ENCODE measurements at regions not wholly inside any gene's neighbourhood (a gene's known extent, or its start where the extent isn't known, plus 50 kb on each side); places are given as distances from the start of the nearest gene placed in this dataset.

DNA sequence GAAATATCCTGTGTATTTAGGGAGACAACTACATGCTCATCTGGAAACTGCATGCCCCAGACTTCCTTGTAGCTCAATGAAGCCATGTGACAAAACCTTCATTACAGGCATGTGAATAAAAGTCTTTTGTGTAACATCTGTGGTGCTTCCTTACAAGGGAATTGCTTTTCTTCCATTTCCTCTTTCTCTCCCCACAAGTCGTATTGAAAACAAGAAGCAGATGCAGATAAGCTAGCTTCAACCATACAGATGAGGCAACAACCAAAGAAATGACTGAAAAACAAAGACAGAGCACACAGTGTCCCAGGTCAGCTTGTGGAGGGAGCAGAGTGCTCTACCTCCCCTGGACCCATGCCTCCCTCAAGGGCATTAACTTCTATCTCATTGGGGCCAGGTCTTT is 115.8 kb upstream of the INPP4B start:
- Histone ChIP-seq H3K9me3 (ENCODE audit: control insufficient read depth in 2 of 3, insufficient read depth in 1 of 3, low read length in 3 of 3) (no peaks in the 10 kb centered on the region), H3K9ac (ENCODE audit: low read length in 3 of 3) (no peak overlapping the region), H3K36me3 (ENCODE audit: control insufficient read depth in 2 of 3, insufficient read depth in 3 of 3, low read length in 3 of 3) (no peaks in the 10 kb centered on the region), H3K4me1 (ENCODE audit: control insufficient read depth in 2 of 3, insufficient read depth in 2 of 3, low read depth in 1 of 3, low read length in 3 of 3) (no peaks in the 10 kb centered on the region), H3K27ac (ENCODE audit: low read depth in 2 of 2, low read length in 2 of 2) (no peak overlapping the region), H3K27me3 (ENCODE audit: control insufficient read depth, insufficient read depth, low read length) (no peaks in the 10 kb centered on the region), H3K4me3 (ENCODE audit: low read length in 3 of 3) (no peak overlapping the region)
- TF ChIP-seq, protein P1, sequence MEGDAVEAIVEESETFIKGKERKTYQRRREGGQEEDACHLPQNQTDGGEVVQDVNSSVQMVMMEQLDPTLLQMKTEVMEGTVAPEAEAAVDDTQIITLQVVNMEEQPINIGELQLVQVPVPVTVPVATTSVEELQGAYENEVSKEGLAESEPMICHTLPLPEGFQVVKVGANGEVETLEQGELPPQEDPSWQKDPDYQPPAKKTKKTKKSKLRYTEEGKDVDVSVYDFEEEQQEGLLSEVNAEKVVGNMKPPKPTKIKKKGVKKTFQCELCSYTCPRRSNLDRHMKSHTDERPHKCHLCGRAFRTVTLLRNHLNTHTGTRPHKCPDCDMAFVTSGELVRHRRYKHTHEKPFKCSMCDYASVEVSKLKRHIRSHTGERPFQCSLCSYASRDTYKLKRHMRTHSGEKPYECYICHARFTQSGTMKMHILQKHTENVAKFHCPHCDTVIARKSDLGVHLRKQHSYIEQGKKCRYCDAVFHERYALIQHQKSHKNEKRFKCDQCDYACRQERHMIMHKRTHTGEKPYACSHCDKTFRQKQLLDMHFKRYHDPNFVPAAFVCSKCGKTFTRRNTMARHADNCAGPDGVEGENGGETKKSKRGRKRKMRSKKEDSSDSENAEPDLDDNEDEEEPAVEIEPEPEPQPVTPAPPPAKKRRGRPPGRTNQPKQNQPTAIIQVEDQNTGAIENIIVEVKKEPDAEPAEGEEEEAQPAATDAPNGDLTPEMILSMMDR (IDR thresholded peaks at IDR 0.05; ENCODE audit: borderline replicate concordance, extremely low read depth, insufficient read depth): no peak
- DNase-seq (no peak), FAIRE-seq (no peak)
- intact Hi-C loops (cut with DNase I): no loop called here

GRCh38 chr4:142974328-142974727 is 128.2 kb upstream of the INPP4B start:
- TF ChIP-seq, protein P1 (IDR thresholded peaks at IDR 0.05; ENCODE audit: borderline replicate concordance, extremely low read depth, insufficient read depth): no peak
- Histone ChIP-seq H3K9me3 (ENCODE audit: control insufficient read depth in 2 of 3, insufficient read depth in 1 of 3, low read length in 3 of 3) (no peaks in the 10 kb centered on the region), H3K4me1 (ENCODE audit: control insufficient read depth in 2 of 3, insufficient read depth in 2 of 3, low read depth in 1 of 3, low read length in 3 of 3) (no peaks in the 10 kb centered on the region), H3K27me3 (ENCODE audit: control insufficient read depth, insufficient read depth, low read length) (no peaks in the 10 kb centered on the region), H3K27ac (ENCODE audit: low read depth in 2 of 2, low read length in 2 of 2) (no peak overlapping the region), H3K36me3 (ENCODE audit: control insufficient read depth in 2 of 3, insufficient read depth in 3 of 3, low read length in 3 of 3) (no peaks in the 10 kb centered on the region), H3K4me3 (ENCODE audit: low read length in 3 of 3) (no peak overlapping the region), H3K9ac (ENCODE audit: low read length in 3 of 3) (no peak overlapping the region)
- no peak for FAIRE-seq
- intact Hi-C loops (cut with DNase I): no loop called here
- no peak for DNase-seq

- no peaks in the 10 kb centered on the region for H3K4me1 ChIP-seq (ENCODE audit: control insufficient read depth in 2 of 3, insufficient read depth in 2 of 3, low read depth in 1 of 3, low read length in 3 of 3)
- intact Hi-C loops (cut with DNase I): no loop called here
- no peak overlapping the region for H3K9ac ChIP-seq (ENCODE audit: low read length in 3 of 3)
- no peaks in the 10 kb centered on the region for H3K27me3 ChIP-seq (ENCODE audit: control insufficient read depth, insufficient read depth, low read length)
- no peak overlapping the region for H3K4me3 ChIP-seq (ENCODE audit: low read length in 3 of 3)
- TF ChIP-seq, protein P1 (IDR thresholded peaks at IDR 0.05; ENCODE audit: borderline replicate concordance, extremely low read depth, insufficient read depth): no peak
- no peaks in the 10 kb centered on the region for H3K36me3 ChIP-seq (ENCODE audit: control insufficient read depth in 2 of 3, insufficient read depth in 3 of 3, low read length in 3 of 3)
- DNase-seq: no peak
- no peak for FAIRE-seq
- H3K27ac ChIP-seq (ENCODE audit: low read depth in 2 of 2, low read length in 2 of 2): no peak overlapping the region
- H3K9me3 ChIP-seq (ENCODE audit: control insufficient read depth in 2 of 3, insufficient read depth in 1 of 3, low read length in 3 of 3): no peaks in the 10 kb centered on the region
Observed at GRCh38 chr4:142975618-142976017, 129.5 kb upstream of the INPP4B start.

- H3K4me1 ChIP-seq (ENCODE audit: control insufficient read depth in 2 of 3, insufficient read depth in 2 of 3, low read depth in 1 of 3, low read length in 3 of 3): no peaks in the 10 kb centered on the region
- no peak overlapping the region for H3K27ac ChIP-seq (ENCODE audit: low read depth in 2 of 2, low read length in 2 of 2)
- no peak overlapping the region for H3K9ac ChIP-seq (ENCODE audit: low read length in 3 of 3)
- H3K27me3 ChIP-seq (ENCODE audit: control insufficient read depth, insufficient read depth, low read length): no peaks in the 10 kb centered on the region
- intact Hi-C loops (cut with DNase I): no loop called here
- FAIRE-seq: no peak
- no peaks in the 10 kb centered on the region for H3K36me3 ChIP-seq (ENCODE audit: control insufficient read depth in 2 of 3, insufficient read depth in 3 of 3, low read length in 3 of 3)
- no peaks in the 10 kb centered on the region for H3K9me3 ChIP-seq (ENCODE audit: control insufficient read depth in 2 of 3, insufficient read depth in 1 of 3, low read length in 3 of 3)
- no peak for DNase-seq
- H3K4me3 ChIP-seq (ENCODE audit: low read length in 3 of 3): no peak overlapping the region
- TF ChIP-seq, protein P1 (IDR thresholded peaks at IDR 0.05; ENCODE audit: borderline replicate concordance, extremely low read depth, insufficient read depth): no peak
Observed at GRCh38 chr4:142976482-142976881, 130.4 kb upstream of the INPP4B start.

All from kidney (tissue), 13 donors.